ENCODE measurements at regions not wholly inside any gene's neighbourhood (a gene's known extent, or its start where the extent isn't known, plus 50 kb on each side); places are given as distances from the start of the nearest gene placed in this dataset.
"Not testable (repeated sequence)": the region's sequence is repeated elsewhere in the genome, so short reads cannot be mapped to it uniquely, and the experiment has no call there.

- H3K27me3 ChIP-seq (replicated peaks), result no peaks in the 10 kb centered on the region
- TF ChIP-seq, protein P1, sequence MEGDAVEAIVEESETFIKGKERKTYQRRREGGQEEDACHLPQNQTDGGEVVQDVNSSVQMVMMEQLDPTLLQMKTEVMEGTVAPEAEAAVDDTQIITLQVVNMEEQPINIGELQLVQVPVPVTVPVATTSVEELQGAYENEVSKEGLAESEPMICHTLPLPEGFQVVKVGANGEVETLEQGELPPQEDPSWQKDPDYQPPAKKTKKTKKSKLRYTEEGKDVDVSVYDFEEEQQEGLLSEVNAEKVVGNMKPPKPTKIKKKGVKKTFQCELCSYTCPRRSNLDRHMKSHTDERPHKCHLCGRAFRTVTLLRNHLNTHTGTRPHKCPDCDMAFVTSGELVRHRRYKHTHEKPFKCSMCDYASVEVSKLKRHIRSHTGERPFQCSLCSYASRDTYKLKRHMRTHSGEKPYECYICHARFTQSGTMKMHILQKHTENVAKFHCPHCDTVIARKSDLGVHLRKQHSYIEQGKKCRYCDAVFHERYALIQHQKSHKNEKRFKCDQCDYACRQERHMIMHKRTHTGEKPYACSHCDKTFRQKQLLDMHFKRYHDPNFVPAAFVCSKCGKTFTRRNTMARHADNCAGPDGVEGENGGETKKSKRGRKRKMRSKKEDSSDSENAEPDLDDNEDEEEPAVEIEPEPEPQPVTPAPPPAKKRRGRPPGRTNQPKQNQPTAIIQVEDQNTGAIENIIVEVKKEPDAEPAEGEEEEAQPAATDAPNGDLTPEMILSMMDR (IDR thresholded peaks at IDR 0.05; ENCODE audit: low read depth, low read length, missing control alignments), result no peak
- in situ Hi-C loops (cut with HindIII; ENCODE audit: low pct_ligation_motif_present, low sequenced_read_pairs), result no loop called here
- no peaks in the 10 kb centered on the region for H3K36me3 ChIP-seq (replicated peaks)
- DNase-seq, result no peak
- no peak overlapping the region for H3K4me3 ChIP-seq (ENCODE audit: low read depth, low read length)
- no peak overlapping the region for H3K27ac ChIP-seq
These were observed 156.5 kb upstream of the WSCD1 start for GRCh38 chr17:5913641-5914040.

- Histone ChIP-seq H3K4me3 (ENCODE audit: low read depth, low read length) (no peak overlapping the region), H3K27me3 (replicated peaks) (no peaks in the 10 kb centered on the region), H3K27ac (no peak overlapping the region), H3K36me3 (replicated peaks) (no peaks in the 10 kb centered on the region)
- TF ChIP-seq, protein P1 (IDR thresholded peaks at IDR 0.05; ENCODE audit: low read depth, low read length, missing control alignments), result no peak
- no peak for DNase-seq
- in situ Hi-C loops (cut with HindIII; ENCODE audit: low pct_ligation_motif_present, low sequenced_read_pairs), result no loop called here
These were observed 154.8 kb upstream of the WSCD1 start for GRCh38 chr17:5915337-5915736.

- in situ Hi-C loops (cut with HindIII; ENCODE audit: low pct_ligation_motif_present, low sequenced_read_pairs), result no loop called here
These were observed 151.1 kb upstream of the WSCD1 start for GRCh38 chr17:5919089-5919488.

GRCh38 chr17:5921512-5922282, 148.5 kb upstream of the WSCD1 start:
- Histone ChIP-seq H3K36me3 (replicated peaks) (no peaks in the 10 kb centered on the region), H3K27ac (no peak overlapping the region), H3K27me3 (replicated peaks) (no peaks in the 10 kb centered on the region), H3K4me3 (ENCODE audit: low read depth, low read length) (no peak overlapping the region)
- TF ChIP-seq, protein P1 (IDR thresholded peaks at IDR 0.05; ENCODE audit: low read depth, low read length, missing control alignments), result no peak
- DNase-seq, result no peak
- in situ Hi-C loops (cut with HindIII; ENCODE audit: low pct_ligation_motif_present, low sequenced_read_pairs), result no loop called here

More at GRCh38 chr17:5919089-5919488, 151.1 kb upstream of the WSCD1 start:
- no peaks in the 10 kb centered on the region for H3K36me3 ChIP-seq (replicated peaks)
- H3K27me3 ChIP-seq (replicated peaks), result no peaks in the 10 kb centered on the region
- H3K4me3 ChIP-seq (ENCODE audit: low read depth, low read length), result no peak overlapping the region
- no peak for DNase-seq
- TF ChIP-seq, protein P1 (IDR thresholded peaks at IDR 0.05; ENCODE audit: low read depth, low read length, missing control alignments), result no peak
- H3K27ac ChIP-seq, result no peak overlapping the region

DNA sequence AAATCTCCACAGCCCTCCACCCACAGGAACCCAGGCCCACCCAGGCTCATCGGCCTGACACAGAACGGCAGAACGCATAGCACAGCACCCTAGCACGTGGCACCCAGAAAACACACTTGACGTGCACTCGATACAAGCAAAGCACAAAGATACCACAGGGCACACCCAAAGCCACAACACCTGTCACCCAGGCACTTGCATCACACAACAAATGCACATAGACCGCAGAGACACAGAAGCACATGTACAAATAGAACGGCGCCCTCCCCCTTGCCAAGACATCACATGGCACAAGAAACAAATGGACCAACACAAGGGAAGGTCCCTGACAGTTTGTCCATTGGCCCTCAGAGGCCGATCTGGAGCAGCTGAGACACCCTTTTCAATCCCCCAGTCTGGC, 147.7 kb upstream of the WSCD1 start:
- in situ Hi-C loops (cut with HindIII; ENCODE audit: low pct_ligation_motif_present, low sequenced_read_pairs), result no loop called here
- no peak overlapping the region for H3K27ac ChIP-seq
- TF ChIP-seq, protein P1 (IDR thresholded peaks at IDR 0.05; ENCODE audit: low read depth, low read length, missing control alignments), result no peak
- no peak overlapping the region for H3K4me3 ChIP-seq (ENCODE audit: low read depth, low read length)
- DNase-seq, result no peak
- no peaks in the 10 kb centered on the region for H3K27me3 ChIP-seq (replicated peaks)
- H3K36me3 ChIP-seq (replicated peaks), result no peaks in the 10 kb centered on the region

GRCh38 chr17:5929721-5930120, 140.5 kb upstream of the WSCD1 start:
- in situ Hi-C loops (cut with HindIII; ENCODE audit: low pct_ligation_motif_present, low sequenced_read_pairs), result no loop called here
- Histone ChIP-seq H3K27me3 (replicated peaks) (no peaks in the 10 kb centered on the region), H3K36me3 (replicated peaks) (no peaks in the 10 kb centered on the region), H3K27ac (no peak overlapping the region), H3K4me3 (ENCODE audit: low read depth, low read length) (no peak overlapping the region)
- TF ChIP-seq, protein P1 (IDR thresholded peaks at IDR 0.05; ENCODE audit: low read depth, low read length, missing control alignments), result no peak
- DNase-seq, result no peak

- H3K27me3 ChIP-seq (replicated peaks); H3K4me3 ChIP-seq (ENCODE audit: low read depth, low read length); H3K27ac ChIP-seq; in situ Hi-C loops (cut with HindIII; ENCODE audit: low pct_ligation_motif_present, low sequenced_read_pairs); H3K36me3 ChIP-seq (replicated peaks); DNase-seq: not testable (repeated sequence)
These were observed 139.6 kb upstream of the WSCD1 start for GRCh38 chr17:5930555-5930954.
